Esophagus muscularis mucosa (tissue), 3 donors: ENCODE measurements at regions not wholly inside any gene's neighbourhood (a gene's known extent, or its start where the extent isn't known, plus 50 kb on each side); places are given as distances from the start of the nearest gene placed in this dataset.

ENCODE experiments used
- CTCF ChIP-seq, 3 experiments: fragments of 200-600 bp in 2 of 3; fragments of 450-650 bp in 1 of 3; sonication (generic) in 2 of 3; IDR thresholded peaks; one replicate each; pipeline ENCODE4 v1.5.1; 2017 to 2019; ENCODE audit warnings: antibody characterized with exemption in 3 of 3, mild to moderate bottlenecking in 2 of 3, moderate library complexity in 1 of 3
- POLR2AphosphoS5 ChIP-seq, 2 donors: sonication (generic); formaldehyde crosslinking; IDR thresholded peaks; one replicate each; pipeline ENCODE4 v1.6.1; 2017; ENCODE audit warnings: antibody characterized with exemption in 2 of 2

GRCh38 chr3:26307192-26307591 is 315.4 kb upstream of the LRRC3B start:
- TF ChIP-seq POLR2AphosphoS5 (IDR thresholded peaks at IDR 0.05) (no peak), CTCF (IDR thresholded peaks at IDR 0.05) (no peak)
